ENCODE measurements at regions not wholly inside any gene's neighbourhood (a gene's known extent, or its start where the extent isn't known, plus 50 kb on each side); places are given as distances from the start of the nearest gene placed in this dataset.
"Not testable (repeated sequence)": the region's sequence is repeated elsewhere in the genome, so short reads cannot be mapped to it uniquely, and the experiment has no call there.

DNA sequence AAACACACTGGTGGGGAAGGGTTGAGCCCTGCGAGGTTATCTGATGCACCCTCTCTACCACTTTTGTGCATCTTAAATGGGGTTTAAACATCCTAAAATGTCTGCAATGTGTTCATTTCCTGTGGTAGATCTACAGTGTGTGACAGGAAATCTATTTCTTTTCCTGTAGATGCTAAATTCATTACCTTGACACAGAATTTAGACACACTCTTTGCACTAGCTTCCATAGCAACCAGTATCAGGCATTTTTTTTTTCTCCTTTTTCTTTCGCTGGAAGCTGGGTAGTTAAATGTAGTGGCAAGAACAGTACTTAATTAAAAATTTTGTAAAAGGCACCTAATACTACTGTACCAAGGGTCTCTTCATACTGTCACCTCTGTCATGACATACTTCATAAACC lies 141.1 kb downstream of the RFPL4B start:
- no peak for DNase-seq (ENCODE audit: low spot score)
- intact Hi-C loops (cut with DNase I), result no loop called here
- no peak for ATAC-seq

DNA sequence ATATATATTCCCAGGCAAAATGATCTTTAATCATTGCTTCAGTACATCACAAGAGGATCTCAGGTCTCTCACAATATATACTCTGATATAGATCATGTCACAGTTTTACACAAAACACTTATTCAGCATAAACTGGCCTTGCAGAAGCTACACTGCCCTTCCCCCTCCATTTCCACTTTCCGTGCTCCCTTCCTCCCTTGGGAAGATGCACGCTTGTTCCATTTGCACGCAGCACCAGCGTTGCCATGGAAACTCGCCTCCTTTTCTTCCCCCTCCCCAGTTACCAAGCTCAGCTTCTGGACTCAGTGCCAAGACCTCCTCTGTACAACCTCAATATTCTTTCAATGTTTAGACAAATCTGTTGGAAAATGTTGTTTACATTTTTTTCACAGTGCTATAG lies 154.6 kb downstream of the RFPL4B start:
- ATAC-seq (peak; percentile 56), DNase-seq (ENCODE audit: low spot score) (peak; percentile 57)
- intact Hi-C loops (cut with DNase I), result no loop called here

DNA sequence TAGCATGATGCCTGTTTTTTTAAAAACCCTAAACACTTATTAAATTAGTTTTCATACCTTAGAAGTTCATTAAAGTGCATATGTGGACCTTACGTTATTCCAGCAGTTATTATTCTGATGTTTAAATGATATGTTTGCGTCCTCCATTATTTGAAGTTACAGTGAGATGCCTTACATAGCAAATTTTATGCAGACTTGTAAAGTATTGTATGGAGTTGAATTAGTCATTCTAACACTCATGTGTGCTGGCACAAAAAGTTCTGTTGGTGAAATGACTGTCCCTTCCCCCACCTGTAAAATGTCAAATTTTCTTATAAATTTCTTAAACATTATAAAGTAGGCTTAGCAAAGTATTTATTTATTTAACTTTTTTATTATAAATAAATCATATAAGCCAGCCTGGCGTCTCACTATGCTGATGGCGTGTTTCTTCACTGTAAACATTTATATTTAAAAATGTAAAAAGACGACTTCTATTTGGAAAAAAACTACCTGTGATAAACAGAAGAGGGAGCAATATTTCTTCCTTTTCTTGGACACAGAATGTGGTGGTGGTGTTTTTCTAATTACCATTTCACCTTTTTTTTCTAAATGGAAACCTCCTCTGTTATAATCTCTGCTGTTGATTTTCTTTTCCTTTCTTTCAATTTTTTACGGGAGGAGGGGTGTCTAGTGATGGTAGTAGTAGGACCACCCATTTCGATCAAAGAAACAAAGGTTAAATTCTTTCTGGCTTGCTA lies 155.4 kb downstream of the RFPL4B start:
- no peak for DNase-seq (ENCODE audit: low spot score)
- intact Hi-C loops (cut with DNase I), result no loop called here
- peak; percentile 59 for ATAC-seq

DNA sequence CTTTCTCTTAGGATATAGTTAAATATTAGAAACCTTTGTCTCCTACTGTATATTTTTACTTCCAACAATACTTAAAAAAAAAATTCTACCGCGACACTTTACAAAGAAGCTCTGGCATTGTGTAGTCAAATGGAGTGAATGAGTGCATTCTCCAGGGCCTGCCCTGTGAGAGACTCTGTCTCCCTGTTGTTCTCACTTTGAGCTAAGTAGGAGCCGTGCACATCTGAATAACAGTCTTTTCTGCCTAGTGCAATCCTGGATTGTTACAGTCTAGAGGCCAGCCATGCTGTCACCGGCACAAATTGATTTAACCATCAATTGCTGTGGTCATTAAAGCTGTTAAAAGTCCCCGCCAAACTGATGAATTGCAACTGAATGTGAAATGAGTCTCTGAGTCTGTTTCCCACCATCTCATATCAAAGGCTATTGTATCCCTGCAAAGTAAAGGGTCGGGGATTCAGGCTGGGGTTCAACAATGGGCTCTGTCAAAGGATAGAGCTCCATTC lies 156.0 kb downstream of the RFPL4B start:
- ATAC-seq (peak; percentile 66), DNase-seq (ENCODE audit: low spot score) (no peak)
- intact Hi-C loops (cut with DNase I), result no loop called here

DNA sequence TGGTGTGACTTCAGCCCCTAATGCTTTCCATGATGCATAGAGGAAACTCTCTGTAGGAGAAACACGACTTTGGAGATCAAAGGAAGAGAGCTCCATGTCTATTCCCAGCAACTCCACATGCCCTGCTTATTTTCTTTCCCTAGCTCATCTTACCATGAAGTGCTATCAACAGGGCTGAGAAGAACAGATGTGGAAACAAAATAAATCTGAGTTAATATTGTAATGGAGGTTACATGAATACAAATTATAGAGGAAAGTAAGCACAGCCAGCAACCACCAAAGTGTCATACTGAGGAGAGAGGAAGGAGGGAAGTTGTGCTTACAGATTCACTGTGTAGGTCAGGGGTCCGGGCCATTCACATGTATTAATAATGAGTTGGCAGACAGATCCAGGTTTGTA lies 157.5 kb downstream of the RFPL4B start:
- intact Hi-C loops (cut with DNase I), result no loop called here
- ATAC-seq (no peak), DNase-seq (ENCODE audit: low spot score) (no peak)

DNA sequence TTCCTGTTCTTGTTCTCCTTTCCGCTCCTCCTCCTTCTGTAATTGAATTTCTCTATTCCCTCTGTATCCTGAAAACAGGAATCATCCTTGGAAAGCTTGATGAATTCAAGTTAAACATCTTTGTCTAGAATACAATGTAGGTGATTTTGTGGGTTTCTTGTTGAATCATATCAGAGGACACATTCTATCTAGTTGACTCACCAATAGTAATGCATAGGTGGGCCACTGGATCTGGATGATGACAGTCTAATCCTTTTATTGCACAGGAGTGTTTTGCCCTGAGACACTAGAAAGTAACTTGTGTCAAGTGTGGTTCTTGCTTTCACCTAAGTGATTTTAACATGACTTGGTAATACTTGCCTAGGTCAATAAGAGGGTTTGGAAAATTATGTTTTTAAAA lies 164.3 kb downstream of the RFPL4B start:
- no peak for DNase-seq (ENCODE audit: low spot score)
- intact Hi-C loops (cut with DNase I), result no loop called here
- no peak for ATAC-seq

DNA sequence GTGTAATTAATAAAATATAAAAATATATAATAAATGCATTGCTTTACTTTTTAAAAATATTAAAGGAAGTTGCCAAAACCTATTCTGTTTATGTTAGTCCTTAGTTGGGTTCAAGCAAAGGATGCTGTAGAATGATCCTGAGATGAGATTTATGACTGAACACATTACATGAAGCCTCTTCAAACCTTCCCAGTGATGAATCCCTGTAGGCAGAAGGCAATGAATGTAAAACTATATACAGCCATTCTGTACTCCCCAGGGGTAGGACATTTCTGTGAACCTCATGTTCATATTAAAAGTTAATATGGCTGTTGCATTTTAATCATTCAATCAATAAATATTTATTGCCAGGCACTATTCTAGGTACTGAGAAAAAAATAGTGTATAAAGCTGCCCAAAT lies 166.0 kb downstream of the RFPL4B start:
- ATAC-seq, result no peak
- intact Hi-C loops (cut with DNase I), result no loop called here
- DNase-seq (ENCODE audit: low spot score), result no peak

DNA sequence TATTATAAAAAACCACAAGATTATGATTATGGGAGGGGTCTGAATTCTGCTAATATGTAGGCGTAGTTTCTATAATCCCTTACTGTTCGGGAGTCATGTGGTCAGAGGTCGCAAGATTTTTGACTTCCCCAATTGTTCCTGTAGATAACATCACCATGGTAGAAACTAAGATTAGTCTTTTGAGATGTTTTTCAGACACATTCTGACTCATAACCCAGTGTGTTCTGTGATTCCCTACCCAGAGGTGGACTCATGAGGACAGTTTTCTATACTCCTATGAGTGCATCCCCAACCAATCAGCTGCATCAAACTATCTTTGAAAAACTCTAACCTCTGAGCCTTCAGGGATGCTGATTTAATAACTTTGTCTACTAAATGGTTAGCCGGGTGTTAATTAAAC lies 175.5 kb downstream of the RFPL4B start:
- intact Hi-C loops (cut with DNase I), result no loop called here

DNA sequence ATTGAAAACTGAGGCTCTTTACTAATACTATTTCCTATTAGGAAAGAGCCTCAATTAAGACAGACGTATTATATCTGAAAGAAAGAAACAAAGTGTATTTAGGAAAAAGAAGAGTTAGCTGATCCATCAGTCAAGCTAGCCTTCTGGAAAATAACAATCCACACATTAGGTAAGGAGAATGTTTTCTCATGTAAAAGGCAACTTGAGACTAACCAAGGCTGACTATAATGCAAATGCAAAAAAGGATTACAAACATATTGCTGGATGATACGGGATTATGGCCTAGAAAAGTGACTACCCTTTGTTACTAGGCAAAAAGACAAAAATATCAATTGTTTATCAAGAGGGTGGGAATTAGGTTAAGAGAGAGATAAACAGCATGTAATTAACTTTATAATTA lies 176.9 kb downstream of the RFPL4B start:
- DNase-seq (ENCODE audit: low spot score), result no peak
- intact Hi-C loops (cut with DNase I), result no loop called here
- ATAC-seq, result no peak

More for the DNA sequence above, 175.5 kb downstream of the RFPL4B start:
- no peak for DNase-seq (ENCODE audit: low spot score)
- no peak for ATAC-seq

DNA sequence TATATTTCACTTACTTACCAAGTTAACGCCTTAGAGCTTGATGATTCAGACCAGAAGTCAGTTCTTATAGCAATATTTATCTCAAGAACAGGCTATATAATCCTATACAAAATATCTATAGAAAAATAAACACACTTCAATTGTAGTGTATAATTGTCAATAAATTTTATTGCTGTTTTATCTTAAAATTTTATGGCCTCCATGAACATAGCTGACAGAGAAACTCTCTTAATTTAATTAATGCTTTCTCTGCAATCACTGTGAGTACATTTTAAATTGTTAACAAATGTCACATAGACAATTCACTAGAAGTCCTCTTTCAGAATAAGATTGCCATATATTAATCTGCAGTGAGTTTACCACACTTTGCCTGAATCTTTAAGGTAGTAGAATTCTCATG lies 178.6 kb downstream of the RFPL4B start:
- DNase-seq (ENCODE audit: low spot score), result no peak
- ATAC-seq, result no peak
- intact Hi-C loops (cut with DNase I), result no loop called here

DNA sequence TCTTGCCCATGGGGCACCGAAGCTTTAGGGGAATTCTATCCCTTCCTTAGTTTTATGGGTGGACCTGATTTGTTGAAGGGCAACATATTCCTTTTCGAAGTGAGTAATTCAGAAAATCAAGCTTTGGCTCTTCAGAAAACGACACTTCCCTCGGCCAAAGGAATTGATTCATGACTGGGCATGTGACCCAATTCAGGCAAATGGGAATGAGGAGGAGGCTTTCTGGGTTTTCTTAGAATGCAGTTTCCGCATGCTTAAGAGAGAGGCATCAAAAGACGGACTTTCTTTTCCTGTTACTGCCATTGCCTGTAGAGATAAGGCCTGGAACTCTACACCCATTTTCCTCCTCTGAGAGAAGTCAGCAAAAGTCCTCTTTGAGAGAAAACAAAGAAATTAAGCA lies 179.5 kb downstream of the RFPL4B start:
- no peak for DNase-seq (ENCODE audit: low spot score)
- ATAC-seq, result no peak
- intact Hi-C loops (cut with DNase I), result no loop called here

DNA sequence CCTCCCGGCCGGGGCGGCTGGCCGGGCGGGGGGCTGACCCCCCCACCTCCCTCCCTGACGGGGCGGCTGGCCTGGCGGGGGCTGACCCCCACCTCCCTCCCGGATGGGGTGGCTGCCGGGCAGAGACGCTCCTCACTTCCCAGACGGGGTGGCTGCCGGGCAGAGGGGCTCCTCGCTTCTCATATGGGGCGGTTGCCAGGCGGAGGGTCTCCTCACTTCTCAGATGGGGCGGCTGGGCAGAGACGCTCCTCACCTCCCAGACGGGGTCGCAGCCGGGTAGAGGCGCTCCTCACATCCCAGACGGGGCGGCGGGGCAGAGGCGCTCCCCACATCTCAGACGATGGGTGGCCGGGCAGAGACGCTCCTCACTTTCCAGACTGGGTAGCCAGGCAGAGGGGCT lies 181.2 kb downstream of the RFPL4B start:
- ATAC-seq; intact Hi-C loops (cut with DNase I); DNase-seq (ENCODE audit: low spot score): not testable (repeated sequence)

DNA sequence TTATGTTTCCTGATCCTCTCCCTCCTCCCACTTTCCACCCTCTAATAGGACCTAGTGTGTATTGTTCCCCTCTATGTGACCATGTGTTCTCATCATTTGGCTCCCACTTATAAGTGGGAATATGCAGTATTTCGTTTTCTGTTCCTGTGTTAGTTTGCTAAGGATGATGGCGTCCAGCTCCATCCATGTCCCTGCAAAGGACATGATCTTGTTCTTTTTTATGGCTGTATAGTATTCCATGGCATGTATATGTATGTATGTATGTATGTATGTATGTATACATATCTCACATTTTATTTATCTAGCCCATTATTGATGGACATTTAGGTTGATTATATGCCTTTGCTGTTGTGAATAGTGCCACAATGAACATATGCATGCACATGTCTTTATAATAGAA lies 188.7 kb downstream of the RFPL4B start:
- intact Hi-C loops (cut with DNase I), result no loop called here
- ATAC-seq, result no peak
- DNase-seq (ENCODE audit: low spot score), result no peak

DNA sequence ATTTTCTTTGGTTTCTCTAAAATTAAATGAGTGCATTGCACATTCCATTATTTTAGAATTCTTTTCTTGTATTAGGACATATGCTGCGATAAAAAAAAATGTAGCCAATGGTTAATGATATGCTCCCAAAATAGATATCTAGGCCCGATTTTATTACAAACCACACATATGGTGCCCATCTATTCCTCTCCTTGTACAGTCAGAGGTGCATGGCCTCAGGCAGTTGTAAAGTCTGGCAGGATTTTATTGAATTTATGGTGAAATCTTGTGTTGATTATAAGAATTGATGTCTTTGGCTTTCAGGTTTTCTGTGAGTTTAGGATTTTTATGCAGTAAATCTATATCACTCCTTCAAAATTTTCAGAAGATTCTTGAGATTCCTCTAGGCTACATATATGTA lies 192.2 kb downstream of the RFPL4B start:
- intact Hi-C loops (cut with DNase I), result no loop called here
- DNase-seq (ENCODE audit: low spot score), result no peak
- no peak for ATAC-seq

DNA sequence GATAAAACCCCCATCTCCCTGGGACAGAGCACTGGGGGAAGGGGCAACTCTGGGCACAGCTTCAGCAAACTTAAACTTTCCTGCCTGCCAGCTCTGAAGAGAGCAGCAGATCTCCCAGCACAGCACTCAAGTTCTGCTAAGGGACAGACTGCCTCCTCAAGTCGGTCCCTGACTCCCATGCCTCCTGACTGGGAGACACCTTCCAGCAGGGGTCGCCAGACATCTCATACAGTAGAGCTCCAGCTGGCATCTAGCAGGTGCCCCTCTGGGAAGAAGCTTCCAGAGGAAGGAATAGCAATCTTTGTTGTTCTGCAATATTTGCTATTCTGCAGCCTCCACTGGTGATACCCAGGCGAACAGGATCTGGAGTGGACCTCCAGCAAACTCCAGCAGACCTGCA lies 194.7 kb downstream of the RFPL4B start:
- intact Hi-C loops (cut with DNase I); DNase-seq (ENCODE audit: low spot score); ATAC-seq: not testable (repeated sequence)

DNA sequence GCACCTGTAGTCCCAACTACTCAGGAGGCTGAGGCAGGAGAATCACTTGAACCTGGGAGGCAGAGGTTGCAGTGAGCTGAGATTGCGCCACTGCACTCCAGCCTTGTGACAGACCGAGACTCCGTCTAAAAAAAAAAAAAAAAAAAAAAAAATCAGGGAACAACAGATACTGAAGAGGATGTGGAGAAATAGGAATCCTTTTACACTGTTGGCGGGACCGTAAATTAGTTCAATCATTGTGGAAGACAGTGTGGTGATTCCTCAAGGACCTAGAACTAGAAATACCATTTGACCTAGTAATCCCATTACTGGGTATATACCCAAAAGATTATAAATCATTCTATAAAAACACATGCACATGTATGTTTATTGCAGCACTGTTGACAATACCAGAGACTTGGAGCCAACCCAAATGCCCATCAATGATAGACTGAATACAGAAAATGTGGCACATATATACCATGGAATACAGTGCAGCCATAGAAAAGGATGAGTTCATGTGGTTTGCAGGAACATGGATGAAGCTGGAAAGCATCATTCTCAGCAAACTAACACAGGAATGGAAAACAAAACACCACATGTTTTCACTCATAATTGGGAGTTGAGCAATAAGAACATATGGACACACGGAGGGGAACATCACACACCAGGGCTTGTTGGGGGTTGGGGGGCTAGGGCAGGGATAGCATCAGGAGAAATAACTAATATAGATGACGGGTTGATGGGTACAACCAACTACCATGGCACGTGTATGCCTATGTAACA lies 200.4 kb downstream of the RFPL4B start:
- DNase-seq (ENCODE audit: low spot score); intact Hi-C loops (cut with DNase I); ATAC-seq: not testable (repeated sequence)

DNA sequence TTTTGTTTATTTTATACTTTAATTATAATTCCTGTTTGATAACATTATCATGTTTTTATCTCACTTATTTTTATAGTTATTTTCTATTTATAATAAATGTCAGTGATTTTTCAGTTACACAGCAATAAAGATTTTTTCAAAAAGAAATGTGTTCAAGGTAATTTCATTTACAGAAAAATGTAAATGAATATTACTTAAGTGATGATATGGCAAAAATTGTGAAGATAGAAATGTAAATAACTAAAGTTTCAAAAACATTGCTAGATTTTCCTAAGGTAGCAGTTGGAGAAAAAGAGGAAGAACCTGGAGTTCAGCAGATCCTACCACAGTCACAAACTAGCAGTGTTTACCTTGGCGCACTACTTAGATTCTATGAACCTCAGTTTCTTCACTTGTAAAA lies 202.6 kb downstream of the RFPL4B start:
- DNase-seq (ENCODE audit: low spot score), result no peak
- ATAC-seq, result no peak
- intact Hi-C loops (cut with DNase I), result no loop called here

DNA sequence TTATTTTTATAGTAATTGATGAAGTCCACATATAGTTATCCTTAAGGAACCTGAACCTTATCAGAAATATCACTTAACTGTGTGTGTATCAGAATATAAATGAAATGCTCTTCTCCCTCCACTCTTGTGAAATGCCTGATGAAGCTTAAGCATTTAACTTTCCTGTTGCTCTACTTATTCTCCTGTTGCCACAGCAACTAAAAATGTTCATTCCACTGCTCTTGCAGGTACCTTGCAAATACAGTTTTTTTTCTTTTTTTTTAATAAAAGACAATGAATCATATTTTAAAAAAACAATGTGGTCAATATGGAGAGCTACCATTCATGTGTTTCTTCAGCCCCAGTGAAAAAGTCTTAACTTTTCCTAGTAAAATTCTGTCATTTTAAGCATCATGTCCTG lies 210.3 kb downstream of the RFPL4B start:
- intact Hi-C loops (cut with DNase I), result no loop called here
- DNase-seq (ENCODE audit: low spot score) (no peak), ATAC-seq (no peak)

DNA sequence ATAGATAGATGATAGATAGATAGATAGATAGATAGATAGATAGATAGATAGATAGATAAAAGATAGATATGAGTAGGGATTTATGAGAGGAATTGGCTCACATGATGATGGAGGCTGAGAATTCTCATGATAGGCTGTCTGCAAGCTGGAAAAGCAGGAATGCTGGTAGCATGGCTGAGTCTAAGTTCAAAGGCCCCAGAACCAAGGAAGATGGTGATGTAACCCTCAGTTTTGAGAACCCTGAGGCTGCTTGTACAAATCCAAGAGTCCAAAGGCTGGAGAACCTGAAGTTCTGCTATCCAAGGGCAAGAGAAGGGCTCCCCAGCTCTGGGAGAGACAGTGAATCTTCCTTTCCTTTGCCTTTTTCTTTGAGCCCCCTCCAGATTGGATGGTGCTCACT lies 210.8 kb downstream of the RFPL4B start:
- intact Hi-C loops (cut with DNase I), result no loop called here
- no peak for ATAC-seq
- no peak for DNase-seq (ENCODE audit: low spot score)

DNA sequence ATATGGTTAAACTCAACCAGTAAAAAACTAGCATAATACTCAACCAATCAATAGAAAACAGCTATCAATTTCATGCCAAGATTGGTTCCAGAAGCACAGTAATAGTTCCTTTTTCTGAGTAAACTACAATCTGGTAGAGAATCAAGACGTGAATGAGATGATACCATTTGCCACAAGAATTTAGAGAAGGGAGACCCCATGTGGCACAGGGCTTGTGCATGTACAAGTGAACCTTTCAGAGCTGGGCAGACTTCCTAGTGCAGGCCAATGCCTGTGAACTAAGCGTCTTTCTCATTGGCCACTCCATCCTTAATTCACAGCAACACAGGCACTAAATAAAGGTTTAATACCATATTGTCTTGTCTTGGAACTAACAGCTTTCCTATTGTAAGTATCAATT lies 213.5 kb downstream of the RFPL4B start:
- ATAC-seq (no peak), DNase-seq (ENCODE audit: low spot score) (no peak)
- intact Hi-C loops (cut with DNase I), result no loop called here
